Ovary (tissue), 3 donors: ENCODE measurements at regions not wholly inside any gene's neighbourhood (a gene's known extent, or its start where the extent isn't known, plus 50 kb on each side); places are given as distances from the start of the nearest gene placed in this dataset.

ENCODE experiments used
- CTCF ChIP-seq, 3 donors: fragments of 450-650 bp in 2 of 3; fragments of 200-600 bp in 1 of 3; IDR thresholded peaks; one replicate each; pipeline versions ENCODE4 v1.5.1 to v1.8.0; 2016 to 2022; ENCODE audit warnings: antibody characterized with exemption in 3 of 3, mild to moderate bottlenecking in 1 of 3
- POLR2A ChIP-seq: fragments of 450-650 bp; IDR thresholded peaks from one replicate; pipeline ENCODE4 v1.6.1; 2017; ENCODE audit warnings: antibody characterized with exemption, mild to moderate bottlenecking, moderate library complexity
- donor health status: DM: no; HTN: no; CAD: no.

DNA sequence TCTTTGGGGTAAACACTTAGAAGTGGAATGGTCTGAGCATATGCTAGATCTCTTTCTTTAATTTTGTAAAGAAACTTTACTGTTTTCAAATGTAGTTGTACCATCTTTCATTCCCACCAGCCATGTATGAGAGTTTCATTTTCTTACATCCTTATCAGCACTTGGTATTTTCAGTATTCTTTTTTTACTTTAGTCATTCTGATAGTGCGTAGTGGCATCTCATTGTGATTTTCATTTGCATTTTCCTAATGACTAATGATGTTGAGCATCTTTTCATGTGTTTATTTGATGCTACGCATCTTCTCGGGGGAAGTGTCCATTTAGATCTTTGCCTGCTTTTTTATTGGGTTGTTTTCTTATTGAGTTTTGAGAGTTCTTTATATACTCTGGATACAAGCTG is 71.3 kb upstream of the PRPS1 start:
- TF ChIP-seq CTCF (IDR thresholded peaks at IDR 0.05) (no peak), POLR2A (no peak)
